Panc1 (cell line): ENCODE measurements at regions not wholly inside any gene's neighbourhood (a gene's known extent, or its start where the extent isn't known, plus 50 kb on each side); places are given as distances from the start of the nearest gene placed in this dataset.

Experiments
- ATAC-seq: fragments of 200-7000 bp; cut with Tn5 transposase; 2 replicates; pipeline ENCODE4 v1.9.1; 2020; ENCODE audit warnings: mild to moderate bottlenecking, moderate library complexity
- BruUV-seq: library from RNA; stranded (reverse); fragments of 400-500 nt; replicated peaks from 2 replicates; lab custom pipeline; 2021; lab: Mats Ljungman, UMichigan
- CTCF ChIA-PET: fragments of 300-600 bp; sonication (Branson Sonifier 250); formaldehyde crosslinking; loops from one replicate; lab custom pipeline; 2022; ENCODE audit warnings: antibody characterized with exemption; lab: Charles Lee
- POLR2A ChIA-PET: fragments of 300-600 bp; sonication (Branson Sonifier 250); formaldehyde crosslinking; loops from one replicate; lab custom pipeline; 2022; ENCODE audit warnings: antibody characterized with exemption; lab: Charles Lee
- DNase-seq: peaks from one replicate; pipeline ENCODE4 v3.0.0-alpha.2; 2010; ENCODE audit warnings: low read depth, low spot score
- H3K27ac ChIP-seq: 2 replicates; pipeline ENCODE4 v1.5.1; 2011; ENCODE audit warnings: mild to moderate bottlenecking, low read length, inconsistent platforms
- H3K27me3 ChIP-seq: fragments of 200-500 bp; sonication (Bioruptor generic); 2 replicates; pipeline ENCODE4 v1.6.0; 2014; ENCODE audit warnings: low read length, inconsistent platforms; ENCODE audit not compliant: control insufficient read depth, insufficient read depth
- H3K36me3 ChIP-seq: fragments of 200-500 bp; sonication (Bioruptor generic); 2 replicates; pipeline ENCODE4 v1.5.1; 2014; ENCODE audit warnings: inconsistent platforms, mild to moderate bottlenecking, low read length, moderate library complexity; ENCODE audit not compliant: control insufficient read depth, insufficient read depth
- H3K4me1 ChIP-seq: 2 replicates; pipeline ENCODE4 v1.5.1; 2011; ENCODE audit warnings: inconsistent platforms, mild to moderate bottlenecking, low read length, moderate library complexity; ENCODE audit not compliant: control insufficient read depth, insufficient read depth
- H3K4me3 ChIP-seq, 2 experiments: 2 replicates each; pipeline ENCODE4 v1.5.1; 2011 to 2012; ENCODE audit warnings: low read depth in 2 of 2, low read length in 2 of 2, mild to moderate bottlenecking in 2 of 2, inconsistent platforms in 1 of 2, moderate library complexity in 1 of 2
- H3K9me3 ChIP-seq: fragments of 200-500 bp; sonication (Bioruptor generic); 2 replicates; pipeline ENCODE4 v1.5.1; 2014; ENCODE audit warnings: low read depth, mild to moderate bottlenecking, inconsistent platforms, low read length, moderate library complexity; ENCODE audit not compliant: control insufficient read depth, insufficient read depth
- POLR2AphosphoS5 ChIP-seq: IDR thresholded peaks from 2 replicates; pipeline ENCODE4 v1.6.1; 2012; ENCODE audit warnings: mild to moderate bottlenecking, low read depth, low read length, moderate library complexity
- SIN3A ChIP-seq: IDR thresholded peaks from 2 replicates; pipeline ENCODE4 v1.6.1; 2012; ENCODE audit warnings: low read depth, mild to moderate bottlenecking, low read length, moderate library complexity, borderline replicate concordance; ENCODE audit not compliant: insufficient read depth
- TCF7L2 ChIP-seq: IDR thresholded peaks from 2 replicates; pipeline ENCODE4 v1.6.1; 2011; ENCODE audit warnings: mild to moderate bottlenecking, low read depth, low read length, inconsistent platforms
- in situ Hi-C: cut with HindIII; loops from 2 replicates; pipeline ENCODE4 v1.10.0; 2016; ENCODE audit warnings: low sequenced_read_pairs, low pct_unique_long_range_greater_than_20kb
- intact Hi-C: fragments of 100-400 bp; cut with micrococcal nuclease; formaldehyde crosslinking; loops from one replicate; pipeline ENCODE4 v1.10.0; 2022; ENCODE audit not compliant: unreplicated experiment
- TF ChIP-seq, protein P1 (sequence below), 2 experiments: IDR thresholded peaks; 2 replicates each; pipeline ENCODE4 v1.6.1; 2011 to 2012; ENCODE audit warnings: low read depth in 2 of 2, control low read depth in 1 of 2, low read length in 1 of 2, mild to moderate bottlenecking in 1 of 2, moderate library complexity in 1 of 2; ENCODE audit not compliant: insufficient read depth in 1 of 2
- TF ChIP-seq, protein P2 (sequence below): fragments of 450-650 bp; IDR thresholded peaks from 2 replicates; pipeline ENCODE4 v1.5.1; 2017; ENCODE audit warnings: mild to moderate bottlenecking

DNA sequence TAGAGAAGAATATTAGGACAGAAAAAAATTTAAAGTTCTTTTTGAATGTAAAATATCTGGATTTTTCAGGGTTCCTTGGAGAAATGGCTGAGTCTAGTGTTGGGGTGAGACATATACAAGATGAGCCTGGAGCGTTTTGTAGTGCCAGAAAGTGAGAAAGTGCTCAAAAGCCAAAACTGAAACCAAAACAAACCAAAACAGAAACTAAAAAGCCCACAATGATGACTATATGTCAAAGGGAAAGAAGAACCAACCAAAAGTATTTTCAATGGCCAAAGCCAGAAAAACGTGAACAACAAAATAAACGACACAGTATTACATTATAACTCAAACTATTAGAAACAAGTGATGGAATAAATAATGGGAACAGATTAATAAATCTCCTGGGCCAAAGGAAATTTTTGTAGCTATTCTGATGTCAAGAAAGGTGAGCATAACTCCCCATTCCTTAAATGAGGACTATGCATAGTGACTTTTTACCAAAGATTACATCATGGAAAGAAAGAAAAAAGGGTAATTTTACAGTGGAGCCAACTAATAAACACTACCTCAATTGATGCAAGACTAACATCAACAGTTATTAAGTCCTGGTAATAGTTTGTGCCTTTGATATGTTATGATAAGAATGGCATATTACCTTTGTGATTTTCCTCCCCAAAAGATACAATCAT lies 1137.6 kb downstream of the C4orf33 start:
- DNase-seq (no peak), ATAC-seq (no peak)
- TF ChIP-seq, protein P1, sequence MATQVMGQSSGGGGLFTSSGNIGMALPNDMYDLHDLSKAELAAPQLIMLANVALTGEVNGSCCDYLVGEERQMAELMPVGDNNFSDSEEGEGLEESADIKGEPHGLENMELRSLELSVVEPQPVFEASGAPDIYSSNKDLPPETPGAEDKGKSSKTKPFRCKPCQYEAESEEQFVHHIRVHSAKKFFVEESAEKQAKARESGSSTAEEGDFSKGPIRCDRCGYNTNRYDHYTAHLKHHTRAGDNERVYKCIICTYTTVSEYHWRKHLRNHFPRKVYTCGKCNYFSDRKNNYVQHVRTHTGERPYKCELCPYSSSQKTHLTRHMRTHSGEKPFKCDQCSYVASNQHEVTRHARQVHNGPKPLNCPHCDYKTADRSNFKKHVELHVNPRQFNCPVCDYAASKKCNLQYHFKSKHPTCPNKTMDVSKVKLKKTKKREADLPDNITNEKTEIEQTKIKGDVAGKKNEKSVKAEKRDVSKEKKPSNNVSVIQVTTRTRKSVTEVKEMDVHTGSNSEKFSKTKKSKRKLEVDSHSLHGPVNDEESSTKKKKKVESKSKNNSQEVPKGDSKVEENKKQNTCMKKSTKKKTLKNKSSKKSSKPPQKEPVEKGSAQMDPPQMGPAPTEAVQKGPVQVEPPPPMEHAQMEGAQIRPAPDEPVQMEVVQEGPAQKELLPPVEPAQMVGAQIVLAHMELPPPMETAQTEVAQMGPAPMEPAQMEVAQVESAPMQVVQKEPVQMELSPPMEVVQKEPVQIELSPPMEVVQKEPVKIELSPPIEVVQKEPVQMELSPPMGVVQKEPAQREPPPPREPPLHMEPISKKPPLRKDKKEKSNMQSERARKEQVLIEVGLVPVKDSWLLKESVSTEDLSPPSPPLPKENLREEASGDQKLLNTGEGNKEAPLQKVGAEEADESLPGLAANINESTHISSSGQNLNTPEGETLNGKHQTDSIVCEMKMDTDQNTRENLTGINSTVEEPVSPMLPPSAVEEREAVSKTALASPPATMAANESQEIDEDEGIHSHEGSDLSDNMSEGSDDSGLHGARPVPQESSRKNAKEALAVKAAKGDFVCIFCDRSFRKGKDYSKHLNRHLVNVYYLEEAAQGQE (IDR thresholded peaks at IDR 0.05; ENCODE audit: insufficient read depth in 1 of 2, low read depth in 2 of 2, low read length in 1 of 2) = no peak
- TF ChIP-seq, protein P2, sequence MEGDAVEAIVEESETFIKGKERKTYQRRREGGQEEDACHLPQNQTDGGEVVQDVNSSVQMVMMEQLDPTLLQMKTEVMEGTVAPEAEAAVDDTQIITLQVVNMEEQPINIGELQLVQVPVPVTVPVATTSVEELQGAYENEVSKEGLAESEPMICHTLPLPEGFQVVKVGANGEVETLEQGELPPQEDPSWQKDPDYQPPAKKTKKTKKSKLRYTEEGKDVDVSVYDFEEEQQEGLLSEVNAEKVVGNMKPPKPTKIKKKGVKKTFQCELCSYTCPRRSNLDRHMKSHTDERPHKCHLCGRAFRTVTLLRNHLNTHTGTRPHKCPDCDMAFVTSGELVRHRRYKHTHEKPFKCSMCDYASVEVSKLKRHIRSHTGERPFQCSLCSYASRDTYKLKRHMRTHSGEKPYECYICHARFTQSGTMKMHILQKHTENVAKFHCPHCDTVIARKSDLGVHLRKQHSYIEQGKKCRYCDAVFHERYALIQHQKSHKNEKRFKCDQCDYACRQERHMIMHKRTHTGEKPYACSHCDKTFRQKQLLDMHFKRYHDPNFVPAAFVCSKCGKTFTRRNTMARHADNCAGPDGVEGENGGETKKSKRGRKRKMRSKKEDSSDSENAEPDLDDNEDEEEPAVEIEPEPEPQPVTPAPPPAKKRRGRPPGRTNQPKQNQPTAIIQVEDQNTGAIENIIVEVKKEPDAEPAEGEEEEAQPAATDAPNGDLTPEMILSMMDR = no peak
- TF ChIP-seq SIN3A = no peak
- no peak for TF ChIP-seq POLR2AphosphoS5
- no peak for TF ChIP-seq TCF7L2
- in situ Hi-C loops (no loop called here), intact Hi-C loops (no loop called here)
- no peaks in the 10 kb centered on the region for H3K4me1 ChIP-seq
- H3K36me3 ChIP-seq = no peaks in the 10 kb centered on the region
- BruUV-seq = no TSS peak
- ChIA-PET CTCF (no interaction called here), POLR2A (no interaction called here)
- no peak overlapping the region for H3K27ac ChIP-seq
- H3K4me3 ChIP-seq = no peak overlapping the region
- no peaks in the 10 kb centered on the region for H3K27me3 ChIP-seq
- H3K9me3 ChIP-seq = no peaks in the 10 kb centered on the region

- in situ Hi-C loops = no loop called here
- DNase-seq (no peak), ATAC-seq (no peak)
- intact Hi-C loops = no loop called here
- H3K27me3 ChIP-seq = no peaks in the 10 kb centered on the region
- H3K9me3 ChIP-seq = no peaks in the 10 kb centered on the region
- H3K4me3 ChIP-seq = no peak overlapping the region
- CTCF ChIA-PET = no interaction called here
- POLR2A ChIA-PET = no interaction called here
- TF ChIP-seq POLR2AphosphoS5 (no peak), TCF7L2 (no peak), SIN3A (no peak)
- TF ChIP-seq, protein P1 (IDR thresholded peaks at IDR 0.05; ENCODE audit: insufficient read depth in 1 of 2, low read depth in 2 of 2, low read length in 1 of 2) = no peak
- TF ChIP-seq, protein P2 = no peak
- BruUV-seq = no TSS peak
- no peaks in the 10 kb centered on the region for H3K4me1 ChIP-seq
- no peak overlapping the region for H3K27ac ChIP-seq
- no peaks in the 10 kb centered on the region for H3K36me3 ChIP-seq
Measured at GRCh38 chr4:130238121-130238520, 1142.2 kb downstream of the C4orf33 start.
